GM19351 (cell line): ENCODE measurements at regions not wholly inside any gene's neighbourhood (a gene's known extent, or its start where the extent isn't known, plus 50 kb on each side); places are given as distances from the start of the nearest gene placed in this dataset.

ENCODE experiments used
- ATAC-seq: cut with Tn5 transposase; IDR thresholded peaks from one replicate; pipeline ENCODE4 v1.9.1; 2021; ENCODE audit warnings: mild to moderate bottlenecking, moderate library complexity; ENCODE audit not compliant: unreplicated experiment

GRCh38 chr1:118253053-118253915 is 68.3 kb upstream of the SPAG17 start:
- ATAC-seq, result no peak

DNA sequence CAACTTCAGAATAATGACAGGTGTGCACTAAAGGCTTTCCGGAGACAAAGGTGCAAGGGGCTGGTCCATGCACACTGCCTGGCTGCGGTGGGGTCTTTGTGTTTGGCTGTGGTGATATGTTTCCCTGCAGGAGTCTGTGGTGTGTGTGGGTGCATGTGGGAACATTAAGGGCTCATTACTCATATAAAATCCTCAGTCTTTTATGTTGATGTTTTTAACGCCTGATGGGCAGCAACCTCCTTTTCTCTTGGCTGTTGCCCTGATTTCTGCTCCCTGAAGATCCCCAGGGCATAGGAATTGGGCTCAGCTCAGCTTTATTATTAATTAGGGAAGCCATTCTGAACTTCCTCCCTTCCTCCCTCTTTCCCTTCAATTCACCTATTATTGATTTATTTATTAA is 67.6 kb upstream of the SPAG17 start:
- no peak for ATAC-seq

GRCh38 chr1:118250232-118250631 is 65.2 kb upstream of the SPAG17 start:
- no peak for ATAC-seq

DNA sequence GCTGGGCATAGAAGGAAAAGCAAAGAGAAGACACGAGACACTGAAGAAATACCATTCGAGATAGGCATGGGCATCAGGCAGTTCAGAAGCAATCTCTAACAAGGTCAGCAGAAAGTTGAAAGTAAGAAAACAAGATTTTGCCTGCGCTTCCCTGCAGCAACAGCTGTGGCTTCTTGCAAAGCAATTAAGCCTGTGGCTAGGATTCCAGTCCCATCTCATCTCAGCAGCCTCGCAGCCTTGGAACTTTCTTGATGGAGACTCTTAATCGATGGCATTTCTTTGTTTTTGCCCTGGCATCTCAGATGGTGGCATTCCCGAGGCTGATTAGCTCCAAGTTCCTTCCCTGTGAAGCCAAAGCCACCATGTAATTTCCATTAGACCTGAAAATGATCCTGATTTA is 64.6 kb upstream of the SPAG17 start:
- ATAC-seq, result no peak

- peak; percentile 76 for ATAC-seq
These were observed 62.6 kb upstream of the SPAG17 start for GRCh38 chr1:118247593-118247992.

DNA sequence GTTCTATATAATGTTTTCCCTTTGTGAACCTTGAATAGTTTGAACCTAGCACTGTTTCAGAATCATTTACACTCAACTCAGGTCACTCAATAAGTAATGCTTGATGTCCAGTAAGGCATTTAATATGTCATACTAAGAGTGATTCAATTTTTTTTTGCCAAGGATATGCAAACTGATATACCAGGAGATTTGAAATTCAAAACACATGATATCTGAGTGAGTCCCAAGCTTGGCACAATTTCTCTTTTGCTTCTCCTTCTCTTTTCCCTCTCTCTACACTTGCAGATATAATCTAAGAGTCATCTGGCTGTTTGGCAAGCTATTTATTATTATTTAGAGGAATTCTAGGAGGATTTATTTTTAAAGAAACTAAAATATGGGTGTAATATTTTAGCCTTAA is 61.6 kb upstream of the SPAG17 start:
- no peak for ATAC-seq

GRCh38 chr1:118244194-118244593 is 59.2 kb upstream of the SPAG17 start:
- no peak for ATAC-seq

DNA sequence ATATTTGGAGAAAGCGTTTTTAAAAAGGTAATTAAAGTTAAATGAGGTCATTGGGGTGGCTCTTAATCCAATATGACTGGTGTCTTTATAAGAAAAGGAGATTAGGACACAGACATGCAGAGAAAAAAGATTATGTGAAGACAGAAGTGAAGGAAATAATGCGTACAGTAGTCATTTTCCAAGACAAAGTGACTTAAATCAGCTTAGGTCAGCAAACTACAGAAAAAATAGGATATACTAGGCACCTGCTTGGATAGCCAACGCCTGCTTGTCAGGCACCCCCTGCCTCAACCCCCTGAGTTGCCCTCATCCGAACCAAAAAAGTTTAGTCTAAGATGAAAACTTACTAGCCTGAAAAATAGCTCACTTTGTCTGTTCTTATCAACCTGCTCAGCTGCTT is 58.2 kb upstream of the SPAG17 start:
- ATAC-seq, result no peak
